ENCODE measurements at regions not wholly inside any gene's neighbourhood (a gene's known extent, or its start where the extent isn't known, plus 50 kb on each side); places are given as distances from the start of the nearest gene placed in this dataset.

DNA sequence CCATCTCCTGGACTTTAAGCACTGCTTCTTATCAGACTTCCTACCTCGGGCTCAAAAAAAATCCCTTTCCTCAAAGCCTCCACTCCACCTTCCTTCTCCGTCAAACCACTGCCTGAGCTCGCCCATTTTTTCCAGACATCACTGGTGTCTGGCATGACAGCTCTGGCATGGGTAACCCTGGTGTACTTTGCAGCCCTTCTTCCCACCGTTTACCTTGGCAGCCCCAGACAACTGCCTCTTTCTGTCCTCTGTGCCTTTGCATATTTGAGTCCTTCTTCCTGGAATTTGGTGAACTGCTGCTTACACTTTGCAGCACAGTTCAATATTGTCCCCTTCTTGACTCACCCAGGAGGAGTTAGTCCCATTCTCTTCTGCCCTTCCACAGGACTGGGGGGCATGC is 144.6 kb upstream of the TBX20 start:
- TF ChIP-seq, protein P1, sequence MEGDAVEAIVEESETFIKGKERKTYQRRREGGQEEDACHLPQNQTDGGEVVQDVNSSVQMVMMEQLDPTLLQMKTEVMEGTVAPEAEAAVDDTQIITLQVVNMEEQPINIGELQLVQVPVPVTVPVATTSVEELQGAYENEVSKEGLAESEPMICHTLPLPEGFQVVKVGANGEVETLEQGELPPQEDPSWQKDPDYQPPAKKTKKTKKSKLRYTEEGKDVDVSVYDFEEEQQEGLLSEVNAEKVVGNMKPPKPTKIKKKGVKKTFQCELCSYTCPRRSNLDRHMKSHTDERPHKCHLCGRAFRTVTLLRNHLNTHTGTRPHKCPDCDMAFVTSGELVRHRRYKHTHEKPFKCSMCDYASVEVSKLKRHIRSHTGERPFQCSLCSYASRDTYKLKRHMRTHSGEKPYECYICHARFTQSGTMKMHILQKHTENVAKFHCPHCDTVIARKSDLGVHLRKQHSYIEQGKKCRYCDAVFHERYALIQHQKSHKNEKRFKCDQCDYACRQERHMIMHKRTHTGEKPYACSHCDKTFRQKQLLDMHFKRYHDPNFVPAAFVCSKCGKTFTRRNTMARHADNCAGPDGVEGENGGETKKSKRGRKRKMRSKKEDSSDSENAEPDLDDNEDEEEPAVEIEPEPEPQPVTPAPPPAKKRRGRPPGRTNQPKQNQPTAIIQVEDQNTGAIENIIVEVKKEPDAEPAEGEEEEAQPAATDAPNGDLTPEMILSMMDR (IDR thresholded peaks at IDR 0.05; ENCODE audit: low read length), result no peak
- TF ChIP-seq EZH2 (IDR thresholded peaks at IDR 0.05; ENCODE audit: borderline replicate concordance, low read length), result no peak

All from OCI-LY1 (cell line).